HFFc6 (cell line): ENCODE measurements at regions not wholly inside any gene's neighbourhood (a gene's known extent, or its start where the extent isn't known, plus 50 kb on each side); places are given as distances from the start of the nearest gene placed in this dataset.
"Not testable (repeated sequence)": the region's sequence is repeated elsewhere in the genome, so short reads cannot be mapped to it uniquely, and the experiment has no call there.

Source experiments
- DNase-seq: peaks from one replicate; pipeline ENCODE4 v3.0.0-alpha.2; 2018
- H3K27ac Mint-ChIP-seq: 2 replicates; pipeline ENCODE4 v1.8.0; 2020; ENCODE audit warnings: mild to moderate bottlenecking, mixed read lengths
- H3K27me3 Mint-ChIP-seq: 2 replicates; pipeline ENCODE4 v1.8.0; 2021; ENCODE audit warnings: mild to moderate bottlenecking, moderate library complexity, mixed read lengths; ENCODE audit not compliant: insufficient read depth
- H3K36me3 Mint-ChIP-seq: 2 replicates; pipeline ENCODE4 v1.8.0; 2021; ENCODE audit warnings: low read depth, mixed read lengths
- H3K4me1 Mint-ChIP-seq: 2 replicates; pipeline ENCODE4 v1.8.0; 2020; ENCODE audit warnings: low read depth, mixed read lengths
- H3K4me3 Mint-ChIP-seq: 2 replicates; pipeline ENCODE4 v1.8.0; 2020; ENCODE audit warnings: mild to moderate bottlenecking, moderate library complexity, mixed read lengths
- H3K9me3 Mint-ChIP-seq: 2 replicates; pipeline ENCODE4 v1.8.0; 2020; ENCODE audit warnings: mild to moderate bottlenecking, mixed read lengths
- TF ChIP-seq, protein P1 (sequence below): fragments of 200-600 bp; sonication (generic); IDR thresholded peaks from 2 replicates; pipeline ENCODE4 v1.5.0; 2021; ENCODE audit warnings: antibody characterized with exemption, mild to moderate bottlenecking

DNA sequence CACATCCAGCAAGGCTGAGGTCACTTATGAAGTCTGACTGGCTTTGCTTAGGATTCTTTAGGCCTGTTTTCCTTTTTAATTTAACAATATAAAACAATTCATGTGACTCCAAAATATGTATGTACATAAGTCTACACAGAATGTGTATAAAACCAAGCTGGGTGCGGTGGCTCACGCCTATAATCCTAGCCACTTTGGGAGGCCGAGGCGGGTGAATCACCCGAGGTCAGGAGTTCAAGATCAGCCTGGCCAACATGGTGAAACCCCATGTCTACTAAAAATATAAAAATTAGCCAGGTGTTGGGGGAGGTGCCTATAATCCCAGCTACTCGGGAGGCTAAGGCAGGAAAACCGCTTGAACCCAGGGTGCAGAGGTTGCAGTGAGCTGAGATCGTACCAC is 83.1 kb downstream of the SHANK2 start:
- H3K4me3 Mint-ChIP-seq = no peak overlapping the region
- TF ChIP-seq, protein P1, sequence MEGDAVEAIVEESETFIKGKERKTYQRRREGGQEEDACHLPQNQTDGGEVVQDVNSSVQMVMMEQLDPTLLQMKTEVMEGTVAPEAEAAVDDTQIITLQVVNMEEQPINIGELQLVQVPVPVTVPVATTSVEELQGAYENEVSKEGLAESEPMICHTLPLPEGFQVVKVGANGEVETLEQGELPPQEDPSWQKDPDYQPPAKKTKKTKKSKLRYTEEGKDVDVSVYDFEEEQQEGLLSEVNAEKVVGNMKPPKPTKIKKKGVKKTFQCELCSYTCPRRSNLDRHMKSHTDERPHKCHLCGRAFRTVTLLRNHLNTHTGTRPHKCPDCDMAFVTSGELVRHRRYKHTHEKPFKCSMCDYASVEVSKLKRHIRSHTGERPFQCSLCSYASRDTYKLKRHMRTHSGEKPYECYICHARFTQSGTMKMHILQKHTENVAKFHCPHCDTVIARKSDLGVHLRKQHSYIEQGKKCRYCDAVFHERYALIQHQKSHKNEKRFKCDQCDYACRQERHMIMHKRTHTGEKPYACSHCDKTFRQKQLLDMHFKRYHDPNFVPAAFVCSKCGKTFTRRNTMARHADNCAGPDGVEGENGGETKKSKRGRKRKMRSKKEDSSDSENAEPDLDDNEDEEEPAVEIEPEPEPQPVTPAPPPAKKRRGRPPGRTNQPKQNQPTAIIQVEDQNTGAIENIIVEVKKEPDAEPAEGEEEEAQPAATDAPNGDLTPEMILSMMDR = no peak
- peaks cover 33% of the 10 kb centered on the region; the same call in 1 of the 2 replicates for H3K9me3 Mint-ChIP-seq
- no peak overlapping the region for H3K27ac Mint-ChIP-seq
- DNase-seq = no peak
- no peaks in the 10 kb centered on the region for H3K4me1 Mint-ChIP-seq
- H3K27me3 Mint-ChIP-seq = peaks cover 3% of the 10 kb centered on the region; the same call in 1 of the 2 replicates
- no peaks in the 10 kb centered on the region; the same call in 1 of the 2 replicates for H3K36me3 Mint-ChIP-seq

DNA sequence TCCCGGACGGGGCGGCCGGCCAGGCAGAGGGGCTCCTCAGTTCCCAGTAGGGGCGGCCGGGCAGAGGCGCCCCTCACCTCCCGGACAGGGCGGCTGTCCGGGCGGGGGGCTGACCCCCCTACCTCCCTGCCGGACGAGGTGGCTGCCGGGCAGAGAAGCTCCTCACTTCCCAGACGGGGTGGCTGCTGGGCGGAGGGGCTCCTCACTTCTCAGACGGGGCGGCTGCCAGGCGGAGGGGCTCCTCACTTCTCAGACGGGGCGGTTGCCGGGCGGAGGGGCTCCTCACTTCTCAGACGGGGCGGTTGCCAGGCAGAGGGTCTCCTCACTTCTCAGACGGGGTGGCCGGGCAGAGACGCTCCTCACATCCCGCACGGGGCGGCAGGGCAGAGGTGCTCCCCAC is 84.6 kb downstream of the SHANK2 start:
- not testable (repeated sequence) for H3K27me3 Mint-ChIP-seq, H3K36me3 Mint-ChIP-seq, H3K27ac Mint-ChIP-seq, DNase-seq, H3K4me1 Mint-ChIP-seq, H3K4me3 Mint-ChIP-seq
- H3K9me3 Mint-ChIP-seq = peaks cover 20% of the 10 kb centered on the region; the same call in 1 of the 2 replicates

DNA sequence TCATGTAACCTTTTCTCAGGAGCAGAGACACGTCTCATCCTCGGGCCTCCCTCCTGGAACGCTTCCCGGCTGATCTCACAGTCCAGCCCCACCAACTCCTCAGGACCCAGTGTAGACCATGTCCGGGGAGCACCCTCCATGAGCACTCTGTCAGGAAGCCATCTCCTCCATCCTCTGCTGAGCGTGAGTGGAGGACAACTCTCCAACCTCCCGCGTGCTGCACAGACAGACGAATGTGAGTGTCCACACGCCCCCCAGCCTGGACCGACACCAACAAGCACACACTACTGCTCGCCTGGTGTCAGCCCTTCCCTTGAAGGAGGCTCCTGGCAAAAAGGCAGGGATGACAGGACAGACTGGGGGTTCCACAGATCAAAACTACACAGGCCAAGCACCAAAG is 86.6 kb downstream of the SHANK2 start:
- TF ChIP-seq, protein P1 = no peak
- 0 out of 2 replicates have a peak, but pooled peaks cover 13% of the 10 kb centered on the region for H3K9me3 Mint-ChIP-seq
- H3K4me3 Mint-ChIP-seq = no peak overlapping the region
- H3K27me3 Mint-ChIP-seq = peaks cover 3% of the 10 kb centered on the region; the same call in 1 of the 2 replicates
- no peak for DNase-seq
- H3K27ac Mint-ChIP-seq = no peak overlapping the region
- H3K4me1 Mint-ChIP-seq = no peaks in the 10 kb centered on the region
- H3K36me3 Mint-ChIP-seq = no peaks in the 10 kb centered on the region

DNA sequence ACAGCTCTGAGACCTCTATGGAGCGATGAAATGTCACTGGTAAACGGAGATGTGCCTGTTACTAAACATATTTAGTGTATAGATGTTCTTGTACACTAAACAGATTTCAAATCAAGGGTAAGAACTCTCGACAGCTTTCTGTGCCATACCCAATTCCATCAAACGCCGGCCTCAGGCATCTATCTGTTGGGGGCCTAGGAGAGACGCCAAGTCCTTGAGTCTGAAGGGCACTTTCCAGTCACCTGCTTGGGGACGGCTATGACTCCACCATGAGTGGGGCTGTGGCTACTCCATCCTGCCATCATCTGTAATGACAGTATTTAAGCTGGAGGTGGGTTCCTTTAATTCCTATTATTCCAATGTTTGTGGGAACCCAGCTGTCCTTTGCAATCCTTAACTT is 87.8 kb downstream of the SHANK2 start:
- peaks cover 3% of the 10 kb centered on the region; the same call in 1 of the 2 replicates for H3K27me3 Mint-ChIP-seq
- TF ChIP-seq, protein P1 = no peak
- DNase-seq = no peak
- no peaks in the 10 kb centered on the region for H3K4me1 Mint-ChIP-seq
- H3K9me3 Mint-ChIP-seq = 0 out of 2 replicates have a peak, but pooled peaks cover 13% of the 10 kb centered on the region
- no peaks in the 10 kb centered on the region for H3K36me3 Mint-ChIP-seq
- no peak overlapping the region for H3K27ac Mint-ChIP-seq
- no peak overlapping the region for H3K4me3 Mint-ChIP-seq

DNA sequence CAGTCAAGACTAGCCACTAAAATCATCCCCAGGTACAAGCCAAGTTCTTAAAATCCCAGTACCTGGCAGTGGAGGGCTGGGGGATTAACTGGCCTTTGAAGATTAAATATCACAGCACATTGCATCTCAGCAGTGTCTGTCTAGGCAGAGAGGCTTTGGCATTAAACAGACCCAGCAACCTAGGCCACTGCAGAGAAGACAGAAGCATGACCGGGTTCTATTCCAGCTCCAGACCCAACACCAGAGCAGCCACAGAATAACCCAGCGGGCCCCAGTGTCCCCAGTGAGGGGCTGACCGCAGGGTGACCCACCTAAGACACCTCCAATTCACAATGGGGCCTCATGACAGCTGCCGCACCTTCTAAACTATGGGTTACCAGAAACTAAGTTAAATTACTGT is 88.2 kb downstream of the SHANK2 start:
- no peaks in the 10 kb centered on the region for H3K4me1 Mint-ChIP-seq
- DNase-seq = no peak
- no peaks in the 10 kb centered on the region for H3K36me3 Mint-ChIP-seq
- TF ChIP-seq, protein P1 = no peak
- no peak overlapping the region for H3K27ac Mint-ChIP-seq
- H3K27me3 Mint-ChIP-seq = peaks cover 3% of the 10 kb centered on the region; the same call in 1 of the 2 replicates
- no peak overlapping the region for H3K4me3 Mint-ChIP-seq
- H3K9me3 Mint-ChIP-seq = peaks cover 13% of the 10 kb centered on the region; the same call in 1 of the 2 replicates

DNA sequence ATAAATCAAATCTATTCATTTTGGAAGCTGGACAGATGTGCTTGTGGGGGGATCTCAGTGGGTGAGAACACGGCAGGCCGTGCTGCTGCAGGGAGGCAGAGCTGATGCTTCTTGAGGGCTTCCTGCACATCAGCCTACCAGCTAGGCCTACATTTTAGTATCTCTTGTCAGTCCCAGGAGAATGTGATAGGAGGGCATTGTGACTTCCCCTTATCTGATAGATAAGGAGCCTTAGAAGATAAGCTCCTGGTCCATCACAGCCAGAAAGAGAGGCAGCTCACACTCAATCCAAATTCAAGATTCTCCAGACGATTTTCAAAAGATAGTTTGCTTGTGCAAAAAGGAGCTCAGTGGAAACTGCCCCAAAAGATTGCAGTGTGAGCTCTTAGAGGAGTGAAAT is 89.0 kb downstream of the SHANK2 start:
- no peak for DNase-seq
- H3K36me3 Mint-ChIP-seq = no peaks in the 10 kb centered on the region
- H3K27me3 Mint-ChIP-seq = peaks cover 3% of the 10 kb centered on the region; the same call in 1 of the 2 replicates
- H3K27ac Mint-ChIP-seq = no peak overlapping the region
- no peaks in the 10 kb centered on the region for H3K4me1 Mint-ChIP-seq
- H3K4me3 Mint-ChIP-seq = no peak overlapping the region
- TF ChIP-seq, protein P1 = no peak
- peaks cover 9% of the 10 kb centered on the region; the same call in 1 of the 2 replicates for H3K9me3 Mint-ChIP-seq
